NT2/D1 (cell line): ENCODE measurements at regions not wholly inside any gene's neighbourhood (a gene's known extent, or its start where the extent isn't known, plus 50 kb on each side); places are given as distances from the start of the nearest gene placed in this dataset.

Source experiments
- DNase-seq: peaks from one replicate; pipeline ENCODE4 v3.0.0-alpha.2; 2011; ENCODE audit warnings: low read depth, low spot score
- H3K27me3 ChIP-seq: 2 replicates; pipeline ENCODE4 v1.6.0; 2011; ENCODE audit warnings: mild to moderate bottlenecking; ENCODE audit not compliant: insufficient read length, insufficient read depth
- H3K36me3 ChIP-seq: 2 replicates; pipeline ENCODE4 v1.6.1; 2011; ENCODE audit warnings: mild to moderate bottlenecking, low read length, mixed read lengths; ENCODE audit not compliant: insufficient read depth, insufficient read length
- H3K4me1 ChIP-seq: 2 replicates; pipeline ENCODE4 v1.5.1; 2011; ENCODE audit not compliant: insufficient read depth, insufficient read length
- H3K4me3 ChIP-seq: 2 replicates; pipeline ENCODE4 v1.5.1; 2011; ENCODE audit warnings: low read depth; ENCODE audit not compliant: insufficient read length
- H3K9ac ChIP-seq: 2 replicates; pipeline ENCODE4 v1.6.0; 2011; ENCODE audit warnings: low read depth; ENCODE audit not compliant: insufficient read length
- H3K9me3 ChIP-seq: 2 replicates; pipeline ENCODE4 v1.5.1; 2011; ENCODE audit warnings: mild to moderate bottlenecking, low read length; ENCODE audit not compliant: insufficient read depth
- SUZ12 ChIP-seq: IDR thresholded peaks from 2 replicates; pipeline ENCODE4 v1.6.1; 2011; ENCODE audit not compliant: insufficient read length, insufficient read depth; ENCODE audit errors: extremely low read depth
- YY1 ChIP-seq: IDR thresholded peaks from 2 replicates; pipeline ENCODE4 v1.6.1; 2011; ENCODE audit not compliant: insufficient read length, insufficient read depth
- ZNF274 ChIP-seq: IDR thresholded peaks from 2 replicates; pipeline ENCODE4 v1.6.1; 2011; ENCODE audit warnings: mild to moderate bottlenecking, low read depth, low read length

GRCh38 chr1:95806171-95806570 lies 572.2 kb downstream of the RWDD3 start:
- Histone ChIP-seq H3K27me3 (no peaks in the 10 kb centered on the region), H3K4me1 (no peaks in the 10 kb centered on the region), H3K9me3 (no peaks in the 10 kb centered on the region), H3K9ac (no peak overlapping the region), H3K36me3 (no peaks in the 10 kb centered on the region), H3K4me3 (no peak overlapping the region)
- TF ChIP-seq YY1 (no peak), SUZ12 (no peak)
- DNase-seq, result no peak

GRCh38 chr1:95809391-95809790 lies 575.4 kb downstream of the RWDD3 start:
- Histone ChIP-seq H3K4me3 (no peak overlapping the region), H3K27me3 (no peaks in the 10 kb centered on the region), H3K9me3 (no peaks in the 10 kb centered on the region), H3K4me1 (no peaks in the 10 kb centered on the region), H3K36me3 (no peaks in the 10 kb centered on the region), H3K9ac (no peak overlapping the region)
- DNase-seq, result no peak
- TF ChIP-seq ZNF274, result no peak
- TF ChIP-seq YY1, result no peak
- no peak for TF ChIP-seq SUZ12

- Histone ChIP-seq H3K36me3 (no peaks in the 10 kb centered on the region), H3K4me1 (no peaks in the 10 kb centered on the region), H3K27me3 (no peaks in the 10 kb centered on the region), H3K4me3 (no peak overlapping the region), H3K9me3 (no peaks in the 10 kb centered on the region), H3K9ac (no peak overlapping the region)
- TF ChIP-seq YY1, result no peak
- DNase-seq, result no peak
Observed at GRCh38 chr1:95815511-95815910, 581.5 kb downstream of the RWDD3 start.

DNA sequence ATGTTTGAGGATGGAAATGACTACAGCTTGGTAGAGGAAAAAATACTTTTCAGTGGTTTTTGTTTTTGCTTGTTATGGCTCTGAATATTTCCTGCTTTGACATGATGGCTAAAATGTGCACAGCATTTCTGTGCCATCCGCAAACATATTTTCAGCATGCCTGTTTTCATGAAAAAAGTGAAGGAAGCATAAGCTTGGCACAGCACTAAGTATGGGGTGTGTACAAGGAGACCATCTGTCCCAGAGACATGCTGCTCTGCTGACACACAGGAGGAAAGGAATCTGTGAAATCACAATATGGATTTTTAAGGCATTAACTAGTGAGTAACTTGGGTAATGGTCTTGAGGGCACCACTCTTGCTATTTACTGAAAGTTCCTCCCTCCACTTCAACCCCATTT lies 595.5 kb downstream of the RWDD3 start:
- no peak overlapping the region for H3K9ac ChIP-seq
- no peaks in the 10 kb centered on the region for H3K27me3 ChIP-seq
- no peaks in the 10 kb centered on the region for H3K36me3 ChIP-seq
- no peaks in the 10 kb centered on the region for H3K4me1 ChIP-seq
- TF ChIP-seq ZNF274 (no peak), SUZ12 (no peak), YY1 (no peak)
- H3K9me3 ChIP-seq, result no peaks in the 10 kb centered on the region
- DNase-seq, result no peak
- H3K4me3 ChIP-seq, result no peak overlapping the region

- H3K4me3 ChIP-seq, result no peak overlapping the region
- H3K9ac ChIP-seq, result no peak overlapping the region
- no peaks in the 10 kb centered on the region for H3K27me3 ChIP-seq
- no peak for TF ChIP-seq ZNF274
- H3K36me3 ChIP-seq, result no peaks in the 10 kb centered on the region
- H3K4me1 ChIP-seq, result no peaks in the 10 kb centered on the region
- 0 out of 2 replicates have a peak, but pooled peaks cover 4% of the 10 kb centered on the region for H3K9me3 ChIP-seq
- no peak for DNase-seq
Observed at GRCh38 chr1:95832370-95832769, 598.4 kb downstream of the RWDD3 start.

GRCh38 chr1:95849439-95849838 lies 615.4 kb downstream of the RWDD3 start:
- Histone ChIP-seq H3K4me1 (no peaks in the 10 kb centered on the region), H3K4me3 (no peak overlapping the region), H3K9ac (no peak overlapping the region), H3K36me3 (no peaks in the 10 kb centered on the region), H3K9me3 (no peaks in the 10 kb centered on the region), H3K27me3 (no peaks in the 10 kb centered on the region)
- no peak for DNase-seq
- TF ChIP-seq ZNF274 (no peak), SUZ12 (no peak), YY1 (no peak)

GRCh38 chr1:95850165-95850649 lies 616.2 kb downstream of the RWDD3 start:
- Histone ChIP-seq H3K27me3 (no peaks in the 10 kb centered on the region), H3K9me3 (no peaks in the 10 kb centered on the region), H3K4me3 (no peak overlapping the region), H3K4me1 (no peaks in the 10 kb centered on the region), H3K36me3 (no peaks in the 10 kb centered on the region), H3K9ac (no peak overlapping the region)
- DNase-seq, result no peak
- no peak for TF ChIP-seq ZNF274
- TF ChIP-seq SUZ12, result no peak
- TF ChIP-seq YY1, result no peak

- no peak for DNase-seq
- Histone ChIP-seq H3K36me3 (no peaks in the 10 kb centered on the region), H3K9ac (no peak overlapping the region), H3K27me3 (no peaks in the 10 kb centered on the region), H3K4me3 (no peak overlapping the region), H3K4me1 (no peaks in the 10 kb centered on the region), H3K9me3 (no peaks in the 10 kb centered on the region)
- TF ChIP-seq YY1, result no peak
- no peak for TF ChIP-seq ZNF274
- no peak for TF ChIP-seq SUZ12
Observed at GRCh38 chr1:95850763-95851162, 616.8 kb downstream of the RWDD3 start.
